ENCODE measurements at regions not wholly inside any gene's neighbourhood (a gene's known extent, or its start where the extent isn't known, plus 50 kb on each side); places are given as distances from the start of the nearest gene placed in this dataset.
"Not testable (repeated sequence)": the region's sequence is repeated elsewhere in the genome, so short reads cannot be mapped to it uniquely, and the experiment has no call there.

- Histone ChIP-seq H3K4me3 (no peak overlapping the region), H3K27ac (replicated peaks in 1 of 4) (no peak overlapping the region), H3K27me3 (no peaks in the 10 kb centered on the region), H3K4me1 (no peaks in the 10 kb centered on the region), H3K36me3 (no peaks in the 10 kb centered on the region), H3K9me3 (no peaks in the 10 kb centered on the region)
- intact Hi-C loops (cut with DNase I), result no loop called here
- 90% methylated on average over 4 of the region's 4 CpGs for WGBS
- no peak for TF ChIP-seq CTCF (IDR thresholded peaks at IDR 0.05)
- no peak for TF ChIP-seq EP300 (IDR thresholded peaks at IDR 0.05)
- TF ChIP-seq POLR2AphosphoS5 (IDR thresholded peaks at IDR 0.05), result no peak
- no peak for DNase-seq (ENCODE audit: extremely low spot score)
Measured at GRCh38 chr3:103532986-103533385, 1098.2 kb downstream of the ZPLD1 start.

- Histone ChIP-seq H3K4me3 (no peak overlapping the region), H3K9me3 (no peaks in the 10 kb centered on the region), H3K27ac (replicated peaks in 1 of 4) (no peak overlapping the region), H3K4me1 (no peaks in the 10 kb centered on the region), H3K36me3 (no peaks in the 10 kb centered on the region), H3K27me3 (no peaks in the 10 kb centered on the region)
- no peak for DNase-seq (ENCODE audit: extremely low spot score)
- TF ChIP-seq EP300 (IDR thresholded peaks at IDR 0.05), result no peak
- TF ChIP-seq CTCF (IDR thresholded peaks at IDR 0.05), result no peak
- no peak for TF ChIP-seq POLR2A (IDR thresholded peaks at IDR 0.05; ENCODE audit: low read depth)
- TF ChIP-seq POLR2AphosphoS5 (IDR thresholded peaks at IDR 0.05), result no peak
- WGBS, result 53% methylated on average over 8 of the region's 8 CpGs
- intact Hi-C loops (cut with DNase I), result no loop called here
Measured at GRCh38 chr3:103554451-103554850, 1119.6 kb downstream of the ZPLD1 start.

- H3K4me3 ChIP-seq; DNase-seq (ENCODE audit: extremely low spot score); H3K36me3 ChIP-seq; intact Hi-C loops (cut with DNase I); H3K27me3 ChIP-seq; H3K27ac ChIP-seq (replicated peaks in 1 of 4); H3K4me1 ChIP-seq: not testable (repeated sequence)
- peaks cover 0 to 13% (median 0%) of the 10 kb centered on the region in 4 donors for H3K9me3 ChIP-seq
- WGBS, result 90% methylated on average over 6 of the region's 6 CpGs
Measured at GRCh38 chr3:103564116-103564515, 1129.3 kb downstream of the ZPLD1 start.

GRCh38 chr3:103585809-103586208 lies 1151.0 kb downstream of the ZPLD1 start:
- Histone ChIP-seq H3K27me3 (no peaks in the 10 kb centered on the region), H3K27ac (replicated peaks in 1 of 4) (no peak overlapping the region), H3K36me3 (no peaks in the 10 kb centered on the region), H3K4me1 (no peaks in the 10 kb centered on the region), H3K9me3 (no peaks in the 10 kb centered on the region), H3K4me3 (no peak overlapping the region)
- intact Hi-C loops (cut with DNase I), result no loop called here
- no peak for DNase-seq (ENCODE audit: extremely low spot score)
- WGBS, result 77% methylated on average over 4 of the region's 4 CpGs
- TF ChIP-seq POLR2AphosphoS5 (IDR thresholded peaks at IDR 0.05) (no peak), EP300 (IDR thresholded peaks at IDR 0.05) (no peak), CTCF (IDR thresholded peaks at IDR 0.05) (no peak), POLR2A (IDR thresholded peaks at IDR 0.05; ENCODE audit: low read depth) (no peak)

GRCh38 chr3:103589770-103590169 lies 1155.0 kb downstream of the ZPLD1 start:
- 97% methylated on average over 2 of the region's 2 CpGs for WGBS
- intact Hi-C loops (cut with DNase I), result no loop called here

GRCh38 chr3:103600844-103601243 lies 1166.0 kb downstream of the ZPLD1 start:
- intact Hi-C loops (cut with DNase I), result no loop called here
- no peak for TF ChIP-seq CTCF (IDR thresholded peaks at IDR 0.05)
- TF ChIP-seq POLR2A (IDR thresholded peaks at IDR 0.05; ENCODE audit: low read depth), result no peak
- no peak for TF ChIP-seq POLR2AphosphoS5 (IDR thresholded peaks at IDR 0.05)
- TF ChIP-seq EP300 (IDR thresholded peaks at IDR 0.05), result no peak
- WGBS, result 68% methylated on average over 1 of the region's 1 CpG
- H3K27ac ChIP-seq (replicated peaks in 1 of 4), result no peak overlapping the region
- no peaks in the 10 kb centered on the region for H3K9me3 ChIP-seq
- no peaks in the 10 kb centered on the region for H3K4me1 ChIP-seq
- H3K4me3 ChIP-seq, result no peak overlapping the region
- no peaks in the 10 kb centered on the region for H3K36me3 ChIP-seq
- H3K27me3 ChIP-seq, result no peaks in the 10 kb centered on the region
- DNase-seq (ENCODE audit: extremely low spot score), result no peak

More at GRCh38 chr3:103589770-103590169, 1155.0 kb downstream of the ZPLD1 start:
- DNase-seq (ENCODE audit: extremely low spot score), result no peak
- Histone ChIP-seq H3K4me3 (no peak overlapping the region), H3K27me3 (no peaks in the 10 kb centered on the region), H3K36me3 (no peaks in the 10 kb centered on the region), H3K27ac (replicated peaks in 1 of 4) (no peak overlapping the region), H3K9me3 (no peaks in the 10 kb centered on the region), H3K4me1 (no peaks in the 10 kb centered on the region)
- TF ChIP-seq EP300 (IDR thresholded peaks at IDR 0.05) (no peak), POLR2A (IDR thresholded peaks at IDR 0.05; ENCODE audit: low read depth) (no peak)
